H1 (cell line): ENCODE measurements at regions not wholly inside any gene's neighbourhood (a gene's known extent, or its start where the extent isn't known, plus 50 kb on each side); places are given as distances from the start of the nearest gene placed in this dataset.

Experiments
- CEBPB ChIP-seq: IDR thresholded peaks from 2 replicates; pipeline ENCODE4 v1.6.1; 2012; ENCODE audit warnings: low read depth, low read length
- CTCF ChIP-seq, 3 experiments: IDR thresholded peaks; 1 replicate in 2 of 3; 2 replicates in 1 of 3; pipeline versions ENCODE4 v1.5.1 to v1.6.1; 2011; ENCODE audit warnings: low read length in 3 of 3, mild to moderate bottlenecking in 3 of 3, inconsistent platforms in 2 of 3, low read depth in 1 of 3, moderate library complexity in 1 of 3; ENCODE audit not compliant: insufficient read depth in 1 of 3; ENCODE audit errors: control extremely low read depth in 1 of 3
- EGR1 ChIP-seq: IDR thresholded peaks from 2 replicates; pipeline ENCODE4 v1.6.1; 2011; ENCODE audit warnings: low read depth, low read length, borderline replicate concordance
- EP300 ChIP-seq, 2 experiments: IDR thresholded peaks; 1 replicate in 1 of 2; 2 replicates in 1 of 2; pipeline ENCODE4 v1.6.1; 2011 to 2012; ENCODE audit warnings: low read depth in 2 of 2, low read length in 2 of 2, mild to moderate bottlenecking in 2 of 2, borderline replicate concordance in 1 of 2, inconsistent platforms in 1 of 2, moderate library complexity in 1 of 2
- EZH2 ChIP-seq: fragments of 200-600 bp; sonication (generic); IDR thresholded peaks from 2 replicates; pipeline ENCODE4 v1.7.1; 2012; ENCODE audit warnings: low read depth, mild to moderate bottlenecking, moderate library complexity, low read length, inconsistent platforms; ENCODE audit not compliant: severe bottlenecking
- RAD21 ChIP-seq, 2 experiments: IDR thresholded peaks in 1 of 2; conservative IDR thresholded peaks in 1 of 2; 2 replicates each; pipeline ENCODE4 v1.6.1; 2011; ENCODE audit warnings: low read depth in 2 of 2, low read length in 2 of 2, improper control_type of control experiment in 1 of 2, inconsistent platforms in 1 of 2, mild to moderate bottlenecking in 1 of 2, moderate library complexity in 1 of 2
- SP2 ChIP-seq: IDR thresholded peaks from 2 replicates; pipeline ENCODE4 v1.6.1; 2012; ENCODE audit warnings: mild to moderate bottlenecking, low read length, inconsistent platforms

GRCh38 chr3:135802171-135802570, 163.4 kb upstream of the PPP2R3A start:
- TF ChIP-seq CEBPB (no peak), EGR1 (no peak), EZH2 (no peak), SP2 (no peak), RAD21 (IDR thresholded peaks at IDR 0.05 in 1 of 2, conservative IDR thresholded peaks at IDR 0.05 in 1 of 2; ENCODE audit: low read depth in 2 of 2, low read length in 2 of 2) (no peak), CTCF (IDR thresholded peaks at IDR 0.05; ENCODE audit: control extremely low read depth in 1 of 3, insufficient read depth in 1 of 3, low read depth in 1 of 3, low read length in 3 of 3) (no peak), EP300 (IDR thresholded peaks at IDR 0.05; ENCODE audit: borderline replicate concordance in 1 of 2, low read depth in 2 of 2, low read length in 2 of 2) (no peak)
